NCI-H82 treated with DMSO at 0.1 percent for 48 hours (cell line): ENCODE measurements at regions not wholly inside any gene's neighbourhood (a gene's known extent, or its start where the extent isn't known, plus 50 kb on each side); places are given as distances from the start of the nearest gene placed in this dataset.

Experiments
- DNase-seq: peaks from one replicate; lab custom pipeline; 2025; ENCODE audit not compliant: unreplicated experiment; lab: John Stamatoyannopoulos, UW

DNA sequence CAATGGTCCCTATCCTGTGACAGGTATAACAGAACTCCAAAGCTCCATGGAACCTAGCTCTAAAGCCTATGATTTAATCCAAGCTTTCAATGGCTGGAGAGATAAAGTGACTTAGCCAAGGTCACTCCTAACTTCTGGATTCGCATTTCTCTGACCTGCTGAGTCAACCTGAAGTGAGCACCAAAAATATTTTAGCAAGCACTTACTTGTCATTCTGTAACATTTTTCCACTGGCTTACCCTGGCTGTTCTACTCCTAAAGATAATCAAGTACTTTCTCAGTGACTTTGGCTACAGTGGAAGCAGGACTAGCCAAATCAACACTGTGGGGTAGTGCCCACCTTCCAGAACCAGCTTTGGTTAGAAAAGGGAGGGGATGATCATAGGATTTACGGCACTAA lies 188.3 kb downstream of the OGFRL1 start:
- DNase-seq = no peak

DNA sequence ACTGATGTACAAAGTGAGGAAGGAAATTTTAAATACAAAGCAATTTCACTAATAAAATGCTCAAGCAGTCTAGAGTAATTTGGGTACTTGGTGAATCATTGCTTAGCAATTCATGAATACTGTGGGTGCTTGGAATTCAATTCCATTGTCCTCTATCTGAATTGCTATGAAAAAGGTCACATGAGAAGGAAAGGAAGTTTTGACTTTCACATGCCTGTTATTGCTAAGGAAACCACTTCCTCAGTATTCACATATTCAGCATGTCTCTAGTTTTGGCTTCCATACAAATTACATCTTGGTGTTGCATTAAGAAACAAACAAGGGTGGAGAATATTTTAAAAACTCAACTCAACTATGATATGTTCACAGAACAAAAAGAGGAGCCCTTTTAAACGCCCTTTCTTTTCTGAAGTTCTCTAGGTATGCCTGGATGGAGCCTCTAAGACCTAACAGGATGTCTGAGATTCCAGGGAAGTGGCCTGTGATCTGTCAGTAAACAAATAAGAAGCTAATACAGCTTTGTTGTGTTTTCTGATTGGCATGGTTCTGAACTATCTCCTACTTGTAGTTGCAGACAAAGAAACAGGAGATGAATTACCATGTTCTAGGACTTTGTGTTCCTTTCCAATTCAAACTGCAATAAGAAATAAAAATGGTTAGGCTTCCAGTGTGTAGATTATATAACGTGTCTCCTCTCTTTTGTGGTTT lies 190.4 kb downstream of the OGFRL1 start:
- DNase-seq = no peak

DNA sequence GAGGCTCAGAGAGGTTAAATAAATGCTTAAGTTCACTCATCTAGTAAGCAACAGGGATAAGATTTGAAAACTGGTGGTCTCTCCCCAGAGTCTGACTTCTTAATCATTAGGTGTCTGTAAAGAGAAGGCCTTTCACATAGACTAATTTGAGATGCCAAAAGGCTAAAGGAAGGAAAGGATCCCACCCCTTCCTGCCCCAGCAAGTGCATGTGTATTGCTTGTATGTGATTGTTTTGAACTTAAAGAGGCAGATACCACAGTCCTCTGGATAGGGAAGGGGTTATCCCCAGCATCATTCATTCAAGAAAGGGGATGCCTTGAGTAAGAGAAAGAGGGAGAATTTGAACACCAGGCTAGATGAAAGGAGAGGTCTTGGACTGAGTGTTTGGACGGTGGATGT lies 192.0 kb downstream of the OGFRL1 start:
- DNase-seq = no peak

DNA sequence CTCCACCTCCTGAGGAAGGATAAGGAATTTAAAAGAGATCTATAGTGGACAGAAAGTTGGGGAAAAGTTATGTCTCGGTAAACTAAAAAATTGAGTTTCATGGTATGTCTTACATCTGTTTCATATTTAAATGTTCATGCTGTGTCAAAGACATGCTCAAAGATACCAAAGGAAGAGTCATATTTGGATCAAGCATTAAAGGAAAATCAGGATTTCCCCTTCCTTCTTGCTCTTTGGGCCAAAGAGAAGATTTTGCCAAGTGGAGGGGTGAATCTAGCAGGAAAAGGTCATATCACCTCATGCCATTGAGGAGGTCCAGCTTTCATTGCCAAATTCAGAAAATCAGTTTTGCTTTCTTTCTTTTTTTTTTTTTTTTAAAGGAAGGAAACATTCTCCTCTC lies 192.4 kb downstream of the OGFRL1 start:
- DNase-seq = no peak

DNA sequence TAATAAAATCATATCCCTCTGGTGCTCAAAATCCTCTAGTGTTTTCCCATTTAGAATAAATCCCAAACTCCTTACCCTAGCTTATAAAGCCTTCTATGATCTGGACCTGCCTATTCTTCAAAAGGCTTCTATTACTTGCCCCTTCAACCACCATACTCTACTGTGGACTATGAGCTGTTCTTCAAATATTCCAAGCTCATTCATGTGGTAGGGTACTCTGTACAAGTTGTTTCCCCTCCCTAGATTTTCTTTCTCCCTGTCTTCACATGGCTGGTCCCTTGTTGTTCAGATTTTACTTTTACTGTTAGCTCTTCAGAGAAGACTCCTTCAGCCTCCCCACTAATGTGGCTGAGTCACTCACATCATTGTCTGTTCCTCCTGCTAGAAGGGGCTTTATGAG lies 193.2 kb downstream of the OGFRL1 start:
- DNase-seq = no peak

DNA sequence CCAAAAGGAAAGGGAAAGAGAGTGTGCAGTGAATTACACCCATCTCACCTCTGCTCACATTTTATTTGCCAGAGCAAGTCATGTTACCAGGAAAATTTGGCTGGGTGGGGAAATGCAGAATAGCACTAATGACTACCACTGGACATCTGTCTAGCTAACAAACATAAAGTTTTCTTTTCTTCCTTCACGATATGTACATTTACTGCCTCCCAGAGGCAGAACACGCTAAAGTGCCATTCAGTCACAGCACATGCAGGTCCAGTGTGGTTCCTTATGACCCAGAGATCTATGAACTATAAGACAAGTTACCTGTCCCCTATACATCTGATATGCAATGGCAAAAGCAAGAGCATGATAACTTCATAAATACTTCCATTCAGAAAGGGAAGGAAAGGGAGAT lies 194.1 kb downstream of the OGFRL1 start:
- DNase-seq = no peak

DNA sequence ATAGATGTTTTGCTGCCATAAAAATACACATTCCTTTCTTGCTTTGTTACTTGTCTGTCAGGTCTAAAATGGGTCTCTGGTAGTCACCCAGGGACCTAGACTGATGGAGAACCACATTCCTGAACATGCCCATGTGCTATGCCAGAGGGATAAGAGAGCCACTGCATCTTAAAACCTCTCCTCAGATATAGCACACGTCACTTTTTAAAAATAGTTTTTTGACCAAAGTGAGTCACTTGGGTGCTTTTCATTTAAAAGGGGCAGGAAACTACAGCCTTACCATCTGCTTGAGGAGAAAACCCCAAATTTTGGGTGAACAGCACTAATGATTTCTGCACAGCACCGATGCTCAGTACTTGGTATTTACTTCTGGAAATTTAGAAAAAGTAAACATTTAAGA lies 197.8 kb downstream of the OGFRL1 start:
- no peak for DNase-seq

DNA sequence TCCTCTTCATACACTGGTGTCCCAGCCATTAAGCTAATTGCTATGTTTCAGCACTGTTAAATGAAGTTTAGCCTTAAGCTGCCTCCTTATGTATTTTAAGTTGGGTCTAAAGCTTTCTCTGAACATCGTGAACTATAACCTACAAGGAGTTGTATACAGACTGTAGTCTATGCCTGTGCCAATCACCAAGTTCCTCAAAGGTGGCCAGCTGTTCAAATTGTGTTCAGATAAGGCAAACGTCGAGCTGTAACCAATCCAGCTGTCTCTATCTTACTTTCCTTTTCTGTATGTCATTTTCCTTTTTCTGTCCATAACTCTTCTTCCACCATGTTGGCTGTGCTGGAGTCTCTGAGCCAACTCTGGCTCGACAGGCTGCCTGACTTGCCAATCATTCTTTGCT lies 199.6 kb downstream of the OGFRL1 start:
- no peak for DNase-seq

DNA sequence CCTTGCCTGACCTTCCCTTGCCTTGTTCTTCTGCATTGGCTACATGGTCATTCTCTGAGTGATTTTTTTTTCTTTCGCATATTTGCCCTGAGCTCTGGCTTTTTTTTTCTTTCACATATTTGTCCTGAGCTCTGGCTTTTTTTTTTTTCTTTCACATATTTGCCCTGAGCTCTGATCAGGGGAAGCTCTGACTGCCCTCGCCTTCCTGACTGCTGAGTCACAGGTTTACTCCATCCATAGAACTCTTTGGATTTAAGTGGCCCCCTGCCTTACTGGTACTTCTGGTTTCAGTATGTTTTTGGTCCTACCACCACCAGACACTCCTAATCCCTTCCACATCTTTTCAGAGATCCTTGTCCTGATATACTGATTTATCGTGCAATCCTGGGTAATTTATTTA lies 201.1 kb downstream of the OGFRL1 start:
- DNase-seq = no peak

DNA sequence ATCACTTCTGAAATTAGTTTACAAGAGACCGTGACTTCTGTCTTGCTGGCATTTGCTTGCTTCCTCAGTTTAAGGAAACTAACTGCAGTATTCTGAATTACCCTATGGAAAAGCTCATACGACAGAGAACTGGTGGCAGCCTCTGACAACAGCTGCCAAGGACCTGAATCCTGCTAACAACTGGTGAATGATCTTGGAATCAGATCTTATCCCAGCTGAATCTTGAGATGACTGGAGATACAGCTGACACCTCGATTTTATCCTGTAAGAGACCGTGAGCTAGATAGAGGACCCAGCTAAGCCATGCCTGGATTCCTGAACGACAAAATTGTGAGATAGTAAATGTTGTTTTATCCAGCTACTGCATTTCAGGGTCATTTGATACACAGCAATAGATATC lies 202.3 kb downstream of the OGFRL1 start:
- no peak for DNase-seq

DNA sequence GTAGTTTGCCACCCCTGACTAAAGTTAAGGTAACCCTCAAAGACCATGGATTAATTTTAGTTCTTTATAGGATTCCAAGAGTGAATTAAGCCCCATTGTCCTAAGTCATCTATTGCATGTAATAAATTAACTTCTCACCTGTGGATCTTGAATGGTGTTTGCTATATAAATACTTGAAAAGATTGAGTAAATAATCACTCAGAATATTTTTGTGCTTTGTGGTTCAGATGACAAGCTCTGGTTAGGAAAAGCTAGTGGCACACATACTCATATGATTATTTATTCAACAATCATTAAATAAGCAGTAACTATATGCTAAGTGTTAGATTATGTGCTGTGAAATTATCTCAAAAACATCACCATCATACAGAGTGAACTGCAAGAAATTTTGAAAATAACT lies 203.2 kb downstream of the OGFRL1 start:
- DNase-seq = no peak

DNA sequence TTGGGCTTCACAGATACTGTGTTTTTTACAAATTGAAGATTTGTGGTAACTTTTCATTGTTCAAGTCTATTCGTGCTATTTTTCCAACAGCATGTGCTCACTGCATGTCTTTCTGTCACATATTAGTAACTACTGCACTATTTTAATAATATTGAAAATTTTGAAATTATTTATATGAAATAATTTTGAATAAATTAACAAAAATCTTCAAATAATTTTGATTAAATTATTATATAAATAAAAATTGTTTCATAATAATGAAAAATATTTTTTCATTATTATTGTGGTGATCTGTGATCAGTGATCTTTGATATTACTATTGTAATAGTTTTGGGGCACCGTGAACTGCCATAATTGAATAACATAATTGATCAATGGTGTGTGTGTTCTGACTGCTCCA lies 204.1 kb downstream of the OGFRL1 start:
- no peak for DNase-seq

DNA sequence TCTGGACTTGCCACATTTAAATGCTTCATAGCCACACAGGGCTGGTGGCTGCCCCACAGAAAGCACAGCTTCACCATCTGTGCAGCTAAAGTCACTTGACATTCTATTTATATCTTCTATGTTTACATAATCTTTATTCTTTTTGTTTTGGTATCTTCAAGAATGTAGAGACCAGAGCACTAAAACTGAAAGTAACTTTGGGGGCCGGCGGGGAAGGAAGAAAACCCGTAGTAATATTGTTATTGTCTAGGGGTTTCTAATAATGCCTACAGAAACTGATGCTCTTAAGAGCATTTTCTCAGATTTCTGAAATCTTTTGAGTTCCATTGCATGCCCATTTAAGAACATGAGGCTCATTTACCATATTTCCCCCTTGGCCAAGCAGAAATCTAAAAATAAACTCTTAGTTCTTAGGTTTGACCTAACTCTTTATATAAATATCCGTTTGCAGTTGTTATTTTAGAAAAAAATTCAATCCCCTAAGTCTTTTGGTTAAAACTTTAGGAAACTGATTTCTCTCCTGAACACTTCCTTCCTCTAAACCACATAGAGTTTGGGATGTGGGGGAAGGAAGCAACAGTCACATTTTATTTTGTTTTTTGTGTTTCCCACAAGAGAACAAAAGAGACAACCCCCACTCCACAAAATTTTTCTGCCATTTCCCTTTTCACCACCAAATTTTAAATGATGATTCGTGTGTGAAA lies 207.6 kb downstream of the OGFRL1 start:
- no peak for DNase-seq

DNA sequence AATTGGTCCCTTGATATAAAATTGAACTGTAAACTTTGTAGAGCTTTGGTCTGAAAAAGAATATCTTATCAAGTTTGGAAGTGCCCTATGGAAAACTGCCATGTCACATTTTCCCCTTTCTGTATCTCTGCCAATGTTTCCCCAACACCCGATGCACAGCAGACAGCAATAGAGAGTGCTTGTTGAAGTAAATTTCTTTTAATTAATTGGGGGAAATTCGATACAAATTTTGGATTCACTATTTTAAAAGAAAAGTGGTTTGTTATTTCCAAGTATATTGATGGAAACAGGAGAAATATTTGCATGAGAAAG lies 208.1 kb downstream of the OGFRL1 start:
- no peak for DNase-seq

DNA sequence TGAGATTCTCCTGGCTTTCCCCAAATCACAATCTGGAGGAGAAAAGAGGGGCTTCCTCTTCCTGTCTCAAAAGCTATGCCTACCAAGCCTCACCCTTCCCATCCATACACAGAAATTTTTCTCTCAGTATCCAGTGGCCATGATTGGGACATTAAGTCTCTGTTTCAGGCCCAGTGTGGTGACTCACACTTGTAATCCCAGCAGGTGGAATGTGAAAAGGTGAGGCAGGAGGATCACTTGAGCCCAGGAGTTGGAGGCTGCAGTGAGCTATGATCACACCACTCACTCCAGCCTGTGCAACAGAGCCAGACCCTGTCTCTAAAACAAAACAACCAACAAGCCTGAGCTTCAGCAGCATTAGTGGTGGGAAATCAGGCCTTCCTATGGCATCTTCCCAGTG lies 210.0 kb downstream of the OGFRL1 start:
- no peak for DNase-seq

DNA sequence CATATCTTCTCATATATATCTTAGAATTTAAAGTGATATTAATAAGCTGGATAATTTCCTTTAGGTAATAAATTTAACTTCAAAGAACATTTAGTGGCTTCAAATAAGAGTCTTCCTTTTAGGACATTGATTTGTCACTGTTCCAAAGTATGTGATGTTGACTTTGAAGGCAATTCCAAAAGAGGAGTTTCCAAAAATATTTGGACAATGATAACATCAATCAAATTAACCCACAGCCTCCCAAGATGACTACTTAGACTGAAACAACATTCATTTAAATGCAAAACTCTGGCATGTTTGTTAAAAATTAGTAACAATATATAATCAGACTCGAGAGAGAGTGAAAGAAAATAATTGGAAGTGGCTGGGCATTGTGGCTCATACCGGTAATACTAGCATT lies 211.1 kb downstream of the OGFRL1 start:
- no peak for DNase-seq

DNA sequence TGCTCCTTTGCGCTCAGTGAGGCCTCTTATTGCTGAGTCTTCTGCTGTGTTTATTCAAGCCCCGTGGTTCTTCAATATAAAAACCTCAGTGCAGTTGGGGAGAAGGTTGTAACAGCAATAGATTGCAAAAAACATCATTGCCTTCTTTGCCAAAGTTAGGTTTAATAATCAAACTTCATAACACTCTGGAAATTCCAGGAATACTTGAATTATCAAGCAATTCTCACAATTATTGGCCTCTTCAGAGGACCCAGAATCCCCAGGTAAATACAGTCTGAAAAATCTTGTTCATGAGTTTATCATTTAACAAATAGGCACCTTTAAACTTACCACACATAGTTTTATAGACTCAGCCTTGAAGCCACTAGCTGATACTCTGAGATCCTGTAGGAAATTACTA lies 213.6 kb downstream of the OGFRL1 start:
- DNase-seq = no peak

DNA sequence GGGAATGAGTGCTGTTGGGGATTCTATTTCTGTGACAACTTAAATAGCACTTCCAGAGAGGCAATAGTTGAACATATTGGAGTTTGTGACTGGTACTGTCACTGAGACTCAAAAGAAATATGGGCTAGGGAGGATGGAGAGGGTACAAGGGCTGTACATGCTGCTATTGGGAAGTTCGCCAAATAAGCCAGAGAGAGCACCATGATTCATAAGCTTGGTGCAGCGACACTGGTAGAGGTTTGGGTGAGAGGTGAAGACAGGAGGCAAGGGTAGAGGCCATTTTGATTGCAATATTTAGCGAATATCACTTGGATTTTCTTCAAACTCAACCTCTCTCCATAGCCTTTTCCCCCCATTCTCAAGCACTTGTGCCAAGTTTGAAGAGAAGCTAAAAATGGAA lies 214.3 kb downstream of the OGFRL1 start:
- no peak for DNase-seq

DNA sequence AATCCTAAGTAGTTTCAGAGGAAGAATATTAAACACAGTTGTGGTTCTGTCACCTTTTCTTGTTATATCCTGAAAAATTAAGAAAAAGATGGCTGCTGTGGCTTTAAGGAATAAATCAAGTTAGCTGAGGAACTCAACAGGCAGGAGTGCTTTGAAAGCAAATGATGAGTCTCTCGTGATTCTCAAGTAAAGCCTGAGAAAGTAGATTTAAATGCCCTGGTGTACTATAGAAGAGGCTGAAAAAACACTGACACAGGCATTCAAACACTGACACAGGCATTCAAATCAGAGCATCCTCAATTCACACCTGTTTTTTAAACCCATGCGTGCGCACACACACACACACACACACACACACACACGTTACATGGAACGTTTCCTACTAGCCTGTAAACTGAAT lies 218.6 kb downstream of the OGFRL1 start:
- no peak for DNase-seq

DNA sequence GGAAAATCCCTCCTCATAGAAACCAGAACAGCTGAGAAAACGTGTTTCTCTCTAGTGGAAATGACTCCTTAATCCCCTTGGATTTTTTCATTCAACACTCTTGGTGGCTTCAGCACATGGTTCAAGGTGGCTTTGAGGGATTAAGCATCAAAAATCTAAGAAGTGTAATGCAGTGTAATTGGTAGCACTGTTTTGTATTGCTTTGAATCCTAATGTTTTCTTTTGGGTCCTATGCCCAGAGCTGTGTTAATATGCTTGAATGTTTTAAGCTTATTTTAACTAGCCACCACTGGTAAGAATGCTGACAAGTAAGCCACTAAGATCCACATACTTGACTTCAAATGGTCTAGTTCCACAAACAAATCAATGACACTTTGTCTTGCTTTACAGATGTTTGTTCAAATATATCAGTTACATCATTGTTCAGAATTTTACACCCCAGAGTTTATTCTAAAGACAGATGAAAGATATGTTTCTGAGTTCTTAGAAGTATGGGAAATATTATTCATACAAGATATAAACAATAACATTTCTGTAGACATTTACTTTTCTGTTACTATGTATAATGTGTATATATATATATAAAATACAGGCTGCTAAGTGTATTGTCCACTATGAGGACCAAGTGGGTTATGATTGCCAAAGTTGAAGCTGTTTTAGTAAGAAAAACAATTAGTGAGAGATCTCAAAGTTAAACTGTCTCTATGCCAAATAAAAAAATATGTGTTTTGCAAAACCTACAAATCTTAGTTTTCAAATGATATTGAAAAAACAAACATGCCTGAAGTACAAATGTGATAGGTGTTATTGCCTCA lies 220.8 kb downstream of the OGFRL1 start:
- no peak for DNase-seq

DNA sequence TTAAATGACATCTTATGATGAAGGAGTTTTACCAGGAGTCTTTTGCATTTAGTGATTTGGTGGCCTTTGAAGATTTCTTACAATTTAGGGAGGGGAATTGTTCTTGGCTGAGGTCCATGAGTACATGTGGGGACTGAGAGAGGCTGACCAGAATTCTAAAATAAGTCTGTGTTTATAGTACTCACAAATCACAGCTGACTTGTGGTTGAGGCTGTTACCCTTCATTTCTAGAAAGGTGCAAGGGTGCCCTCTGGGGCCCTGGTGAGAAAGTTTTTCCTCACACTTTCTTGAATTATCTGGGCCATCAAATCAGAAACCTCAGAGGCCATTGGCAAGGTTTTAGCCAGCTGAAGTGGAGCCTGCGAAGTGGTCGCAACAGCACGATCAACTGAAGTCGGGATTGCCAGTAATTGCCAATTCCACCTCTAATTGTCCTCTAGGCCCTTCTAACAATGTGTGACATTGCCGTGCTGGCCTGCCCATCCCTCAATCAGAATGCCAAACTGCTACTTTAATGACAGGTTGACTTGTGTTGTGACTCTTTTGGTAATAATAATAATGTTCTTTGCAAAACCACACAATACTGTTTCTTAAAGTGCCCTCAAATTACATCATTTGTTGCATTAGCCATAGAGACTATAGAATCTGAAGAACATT lies 221.6 kb downstream of the OGFRL1 start:
- DNase-seq = no peak

DNA sequence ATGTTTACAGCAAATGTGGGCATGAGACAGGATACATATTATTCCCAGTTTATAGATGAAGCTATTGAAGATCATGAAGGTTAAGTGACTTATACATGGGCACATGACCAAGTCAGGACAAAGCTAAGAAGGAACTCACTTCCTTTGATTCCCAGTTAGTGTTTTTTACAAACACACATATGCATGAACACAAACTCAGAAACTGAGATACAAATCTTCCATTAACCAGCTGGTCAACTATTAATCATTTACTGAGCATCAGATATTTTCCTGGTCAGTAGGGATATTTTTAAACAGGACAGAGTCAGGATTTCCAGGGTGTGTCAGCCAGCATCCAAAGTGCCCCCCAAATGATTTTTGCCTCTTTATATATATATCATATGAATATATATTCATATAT lies 222.2 kb downstream of the OGFRL1 start:
- DNase-seq = no peak
